GM13977 (cell line): ENCODE measurements at regions not wholly inside any gene's neighbourhood (a gene's known extent, or its start where the extent isn't known, plus 50 kb on each side); places are given as distances from the start of the nearest gene placed in this dataset.

Source experiments
- DNase-seq: peaks from one replicate; pipeline ENCODE4 v3.0.0; 2012; ENCODE audit warnings: low spot score
- CTCF ChIP-seq: IDR thresholded peaks from 2 replicates; pipeline ENCODE4 v1.5.1; 2012; ENCODE audit warnings: mild to moderate bottlenecking, control low read depth; ENCODE audit not compliant: insufficient read depth; ENCODE audit errors: extremely low read depth, missing control alignments
- in situ Hi-C: fragments of 300-500 bp; cut with MboI; formaldehyde crosslinking; loops from one replicate; pipeline ENCODE4 v1.12.0; 2022; ENCODE audit warnings: low sequenced_read_pairs, low pct_unique_long_range_greater_than_20kb, mixed read lengths, inconsistent platforms; ENCODE audit not compliant: unreplicated experiment

GRCh38 chr3:46087871-46088270 is 60.6 kb upstream of the XCR1 start:
- TF ChIP-seq CTCF = peak; percentile 32
- peak; percentile 13 for DNase-seq
- in situ Hi-C loops = loop anchor here (10.0 kb wide), 2 partner anchors 117 to 287 kb away; partner anchors contain the start of genes CCR1 and CCR5

GRCh38 chr3:46086986-46087385 is 59.7 kb upstream of the XCR1 start:
- in situ Hi-C loops = loop anchor here (10.0 kb wide), 2 partner anchors 118 to 288 kb away; partner anchors contain the start of genes CCR1 and CCR5
- TF ChIP-seq CTCF = no peak

GRCh38 chr3:46086083-46086437 is 58.8 kb upstream of the XCR1 start:
- no peak for TF ChIP-seq CTCF
- in situ Hi-C loops = loop anchor here (10.0 kb wide), 2 partner anchors 119 to 289 kb away; partner anchors contain the start of genes CCR1 and CCR5
- no peak for DNase-seq

More at GRCh38 chr3:46086986-46087385, 59.7 kb upstream of the XCR1 start:
- no peak for DNase-seq

- TF ChIP-seq CTCF = no peak
- in situ Hi-C loops = loop anchor here (10.0 kb wide), 2 partner anchors 119 to 289 kb away; partner anchors contain the start of genes CCR1 and CCR5
- DNase-seq = no peak
Observed at GRCh38 chr3:46085421-46086082, 58.3 kb upstream of the XCR1 start.

- in situ Hi-C loops = loop anchor here (10.0 kb wide), 2 partner anchors 121 to 291 kb away; partner anchors contain the start of genes CCR1 and CCR5
- TF ChIP-seq CTCF = no peak
- DNase-seq = no peak
Observed at GRCh38 chr3:46083956-46084355, 56.7 kb upstream of the XCR1 start.

GRCh38 chr3:46082849-46083248 is 55.6 kb upstream of the XCR1 start:
- DNase-seq = no peak
- no peak for TF ChIP-seq CTCF
- in situ Hi-C loops = loop anchor here (10.0 kb wide), 2 partner anchors 122 to 292 kb away; partner anchors contain the start of genes CCR1 and CCR5
